Hepatocyte (in vitro differentiated cells): ENCODE measurements at regions not wholly inside any gene's neighbourhood (a gene's known extent, or its start where the extent isn't known, plus 50 kb on each side); places are given as distances from the start of the nearest gene placed in this dataset.

ENCODE experiments used
- EZH2 ChIP-seq: fragments of 200-600 bp; sonication (generic); IDR thresholded peaks from 2 replicates; pipeline ENCODE4 v1.6.1; 2016; ENCODE audit warnings: antibody characterized with exemption, mild to moderate bottlenecking, borderline replicate concordance
- EZH2phosphoT487 ChIP-seq: fragments of 200-600 bp; sonication (generic); IDR thresholded peaks from one replicate; pipeline ENCODE4 v1.6.1; 2018; ENCODE audit warnings: antibody characterized with exemption, mild to moderate bottlenecking, low read depth, moderate library complexity; ENCODE audit not compliant: unreplicated experiment, severe bottlenecking
- TF ChIP-seq, protein P1 (sequence below): fragments of 200-600 bp; sonication (generic); IDR thresholded peaks from 2 replicates; pipeline ENCODE4 v1.5.1; 2016; ENCODE audit warnings: antibody characterized with exemption, mild to moderate bottlenecking; ENCODE audit not compliant: poor library complexity

DNA sequence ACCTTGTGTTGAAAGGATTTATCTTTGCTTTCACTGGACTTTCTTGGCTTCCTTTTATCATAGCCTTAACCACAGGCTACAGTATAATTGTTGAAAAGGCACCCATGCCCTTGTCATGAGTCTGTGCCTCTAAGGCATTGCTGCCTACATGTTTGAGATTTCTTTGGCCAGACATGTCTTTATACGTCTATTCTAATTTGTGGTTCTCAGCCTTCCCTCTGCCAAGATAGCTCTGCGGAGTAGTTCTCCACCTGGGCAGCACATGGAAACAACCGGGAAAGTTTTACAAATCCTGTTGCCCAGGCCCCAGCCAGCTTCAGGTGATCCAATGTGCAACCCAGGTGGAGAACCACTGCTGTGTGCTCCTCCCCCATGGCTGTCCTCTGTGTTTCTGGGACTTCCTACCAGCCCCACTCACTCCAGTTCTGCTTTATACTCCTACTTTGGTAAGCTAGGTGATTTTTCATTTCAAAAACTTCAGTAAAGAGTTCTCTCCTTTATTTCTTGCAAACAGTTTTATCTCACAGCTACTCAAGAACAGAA is 159.6 kb upstream of the MYLIP start:
- TF ChIP-seq, protein P1, sequence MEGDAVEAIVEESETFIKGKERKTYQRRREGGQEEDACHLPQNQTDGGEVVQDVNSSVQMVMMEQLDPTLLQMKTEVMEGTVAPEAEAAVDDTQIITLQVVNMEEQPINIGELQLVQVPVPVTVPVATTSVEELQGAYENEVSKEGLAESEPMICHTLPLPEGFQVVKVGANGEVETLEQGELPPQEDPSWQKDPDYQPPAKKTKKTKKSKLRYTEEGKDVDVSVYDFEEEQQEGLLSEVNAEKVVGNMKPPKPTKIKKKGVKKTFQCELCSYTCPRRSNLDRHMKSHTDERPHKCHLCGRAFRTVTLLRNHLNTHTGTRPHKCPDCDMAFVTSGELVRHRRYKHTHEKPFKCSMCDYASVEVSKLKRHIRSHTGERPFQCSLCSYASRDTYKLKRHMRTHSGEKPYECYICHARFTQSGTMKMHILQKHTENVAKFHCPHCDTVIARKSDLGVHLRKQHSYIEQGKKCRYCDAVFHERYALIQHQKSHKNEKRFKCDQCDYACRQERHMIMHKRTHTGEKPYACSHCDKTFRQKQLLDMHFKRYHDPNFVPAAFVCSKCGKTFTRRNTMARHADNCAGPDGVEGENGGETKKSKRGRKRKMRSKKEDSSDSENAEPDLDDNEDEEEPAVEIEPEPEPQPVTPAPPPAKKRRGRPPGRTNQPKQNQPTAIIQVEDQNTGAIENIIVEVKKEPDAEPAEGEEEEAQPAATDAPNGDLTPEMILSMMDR: no peak
- TF ChIP-seq EZH2 (no peak), EZH2phosphoT487 (no peak)
